CD14-positive monocyte (primary cell): ENCODE measurements at regions not wholly inside any gene's neighbourhood (a gene's known extent, or its start where the extent isn't known, plus 50 kb on each side); places are given as distances from the start of the nearest gene placed in this dataset.

Experiments
- DNase-seq, 3 donors: peaks; one replicate each; pipeline ENCODE4 v3.0.0-alpha.2; 2011 to 2022
- H2AFZ ChIP-seq: 2 replicates; pipeline ENCODE4 v1.6.0; 2012; ENCODE audit warnings: mild to moderate bottlenecking, low read depth, low read length, inconsistent platforms; ENCODE audit not compliant: insufficient read depth, poor library complexity, severe bottlenecking
- H3K27ac ChIP-seq, 2 donors: 1 replicate in 1 of 2; 2 replicates in 1 of 2; pipeline ENCODE4 v1.5.1; 2012 to 2013; ENCODE audit warnings: low read length in 2 of 2, control low read depth in 1 of 2, inconsistent platforms in 1 of 2, low read depth in 1 of 2, mild to moderate bottlenecking in 1 of 2
- H3K27me3 ChIP-seq, 2 donors: one replicate each; pipeline versions ENCODE4 v1.6.0 to v1.6.1; 2011 to 2013; ENCODE audit warnings: low read length in 2 of 2; ENCODE audit not compliant: control insufficient read depth in 2 of 2, insufficient read depth in 2 of 2
- H3K36me3 ChIP-seq, 2 donors: replicated peaks in 1 of 2; 1 replicate in 1 of 2; 2 replicates in 1 of 2; pipeline versions ENCODE4 v1.5.1 to v1.6.1; 2012 to 2013; ENCODE audit warnings: low read length in 2 of 2, control low read depth in 1 of 2, inconsistent platforms in 1 of 2, mild to moderate bottlenecking in 1 of 2; ENCODE audit not compliant: insufficient read depth in 2 of 2, control insufficient read depth in 1 of 2
- H3K4me1 ChIP-seq, 2 donors: 1 replicate in 1 of 2; 2 replicates in 1 of 2; pipeline versions ENCODE4 v1.5.1 to v1.6.1; 2012 to 2013; ENCODE audit warnings: low read length in 2 of 2, control low read depth in 1 of 2, inconsistent platforms in 1 of 2, mild to moderate bottlenecking in 1 of 2, moderate library complexity in 1 of 2; ENCODE audit not compliant: insufficient read depth in 2 of 2, control insufficient read depth in 1 of 2
- H3K4me2 ChIP-seq: replicated peaks from 2 replicates; pipeline ENCODE3; 2012; ENCODE audit warnings: low read length, moderate library complexity, mild to moderate bottlenecking; ENCODE audit not compliant: poor library complexity, severe bottlenecking; ENCODE audit errors: extremely low read depth
- H3K4me3 ChIP-seq, 3 experiments: fragments of 200-600 bp in 1 of 3; sonication (generic) in 1 of 3; replicated peaks in 1 of 3; 1 replicate in 2 of 3; 2 replicates in 1 of 3; pipeline ENCODE4 v1.5.1; 2011 to 2013; ENCODE audit warnings: low read length in 3 of 3, mild to moderate bottlenecking in 3 of 3, control low read depth in 2 of 3, low read depth in 2 of 3, inconsistent platforms in 1 of 3, moderate library complexity in 1 of 3
- H3K79me2 ChIP-seq: 2 replicates; pipeline ENCODE4 v1.6.0; 2012; ENCODE audit warnings: mild to moderate bottlenecking, control low read depth, inconsistent platforms, low read length, moderate library complexity; ENCODE audit not compliant: insufficient read depth
- H3K9ac ChIP-seq: 2 replicates; pipeline ENCODE4 v1.6.0; 2017; ENCODE audit warnings: low read length, mild to moderate bottlenecking; ENCODE audit not compliant: insufficient read depth, poor library complexity, severe bottlenecking
- H3K9me3 ChIP-seq, 2 donors: replicated peaks in 1 of 2; 1 replicate in 1 of 2; 2 replicates in 1 of 2; pipeline versions ENCODE4 v1.5.1 to v1.6.1; 2012 to 2013; ENCODE audit warnings: low read length in 2 of 2, control low read depth in 1 of 2; ENCODE audit not compliant: control insufficient read depth in 1 of 2, insufficient read depth in 1 of 2
- H4K20me1 ChIP-seq: 2 replicates; pipeline ENCODE4 v1.6.0; 2012; ENCODE audit warnings: mild to moderate bottlenecking, low read length, control low read depth, moderate library complexity; ENCODE audit not compliant: insufficient read depth
- H3K27ac Mint-ChIP-seq, 7 donors: one replicate each; pipeline ENCODE4 v1.8.0; 2020; ENCODE audit warnings: mild to moderate bottlenecking in 7 of 7, mixed read lengths in 7 of 7, moderate library complexity in 6 of 7, inconsistent platforms in 2 of 7
- H3K27me3 Mint-ChIP-seq, 3 donors: one replicate each; pipeline ENCODE4 v1.8.0; 2021 to 2022; ENCODE audit warnings: low read depth in 3 of 3, mild to moderate bottlenecking in 3 of 3, mixed read lengths in 3 of 3, moderate library complexity in 3 of 3, inconsistent platforms in 1 of 3
- H3K36me3 Mint-ChIP-seq, 2 donors: one replicate each; pipeline ENCODE4 v1.8.0; 2020; ENCODE audit warnings: mixed read lengths in 2 of 2, inconsistent platforms in 1 of 2, mild to moderate bottlenecking in 1 of 2
- H3K4me1 Mint-ChIP-seq: one replicate; pipeline ENCODE4 v1.8.0; 2020; ENCODE audit warnings: mild to moderate bottlenecking, mixed read lengths
- H3K4me3 Mint-ChIP-seq, 2 donors: one replicate each; pipeline ENCODE4 v1.8.0; 2020; ENCODE audit warnings: mild to moderate bottlenecking in 2 of 2, mixed read lengths in 2 of 2, moderate library complexity in 1 of 2
- H3K9me3 Mint-ChIP-seq, 7 donors: one replicate each; pipeline ENCODE4 v1.8.0; 2020 to 2022; ENCODE audit warnings: mixed read lengths in 7 of 7, mild to moderate bottlenecking in 6 of 7, moderate library complexity in 6 of 7, inconsistent platforms in 2 of 7
- CTCF ChIP-seq: fragments of 200-600 bp; IDR thresholded peaks from one replicate; pipeline ENCODE4 v1.8.0; 2022; ENCODE audit warnings: antibody characterized with exemption, mild to moderate bottlenecking
- WGBS: methylation state at CpG from one replicate; pipeline ENCODE4 v1.1.5; 2013; ENCODE audit warnings: missing lambda C conversion rate; ENCODE audit not compliant: insufficient coverage; 5-methylcytosine and 5-hydroxymethylcytosine counted together
- intact Hi-C, 2 donors: fragments of 100-400 bp; cut with micrococcal nuclease; formaldehyde crosslinking; loops; one replicate each; pipeline versions ENCODE4 v1.15.0 to v1.15.1; 2023

GRCh38 chr12:77247542-77247941 lies 182.2 kb upstream of the E2F7 start:
- no peaks in the 10 kb centered on the region for H3K36me3 ChIP-seq
- no peak for TF ChIP-seq CTCF
- Mint-ChIP-seq H3K27ac (no peak overlapping the region), H3K9me3 (peaks cover 0 to 6% (median 2%) of the 10 kb centered on the region in 7 donors), H3K27me3 (no peaks in the 10 kb centered on the region), H3K36me3 (no peaks in the 10 kb centered on the region), H3K4me1 (no peaks in the 10 kb centered on the region), H3K4me3 (no peak overlapping the region)
- no peaks in the 10 kb centered on the region for H3K27me3 ChIP-seq
- H3K9me3 ChIP-seq, result peaks cover 0 to 4% of the 10 kb centered on the region in 2 donors
- WGBS, result no CpG with 5 or more reads among the region's 3 CpGs
- intact Hi-C loops, result no loop called here
- DNase-seq, result no peak
- H3K27ac ChIP-seq, result no peak overlapping the region
- no peaks in the 10 kb centered on the region for H3K79me2 ChIP-seq
- H4K20me1 ChIP-seq, result no peaks in the 10 kb centered on the region
- H2AFZ ChIP-seq, result no peak overlapping the region
- H3K4me2 ChIP-seq, result no peak overlapping the region
- H3K4me1 ChIP-seq, result no peaks in the 10 kb centered on the region
- no peak overlapping the region for H3K9ac ChIP-seq
- H3K4me3 ChIP-seq, result no peak overlapping the region

- Histone ChIP-seq H3K4me3 (no peak overlapping the region), H3K79me2 (no peaks in the 10 kb centered on the region), H3K27ac (no peak overlapping the region), H2AFZ (no peak overlapping the region), H3K9ac (no peak overlapping the region), H3K4me2 (no peak overlapping the region), H4K20me1 (no peaks in the 10 kb centered on the region), H3K9me3 (no peaks in the 10 kb centered on the region), H3K4me1 (no peaks in the 10 kb centered on the region), H3K36me3 (no peaks in the 10 kb centered on the region), H3K27me3 (no peaks in the 10 kb centered on the region)
- H3K27ac Mint-ChIP-seq, result no peak overlapping the region
- no peak overlapping the region for H3K4me3 Mint-ChIP-seq
- no peaks in the 10 kb centered on the region for H3K27me3 Mint-ChIP-seq
- peaks cover 0 to 3% (median 2%) of the 10 kb centered on the region in 7 donors for H3K9me3 Mint-ChIP-seq
- TF ChIP-seq CTCF, result no peak
- WGBS, result no CpG with 5 or more reads among the region's 4 CpGs
- H3K4me1 Mint-ChIP-seq, result no peaks in the 10 kb centered on the region
- intact Hi-C loops, result no loop called here
- H3K36me3 Mint-ChIP-seq, result no peaks in the 10 kb centered on the region
- DNase-seq, result no peak
Observed at GRCh38 chr12:77243345-77243744, 178.0 kb upstream of the E2F7 start.
